ENCODE measurements at regions not wholly inside any gene's neighbourhood (a gene's known extent, or its start where the extent isn't known, plus 50 kb on each side); places are given as distances from the start of the nearest gene placed in this dataset.

GRCh38 chr12:127267128-127267527, 999.8 kb upstream of the TMEM132C start:
- TF ChIP-seq CTCF (IDR thresholded peaks at IDR 0.05 in 4 of 5, conservative IDR thresholded peaks at IDR 0.05 in 1 of 5) = no peak
- TF ChIP-seq POLR2A (IDR thresholded peaks at IDR 0.05) = no peak

Data from gastrocnemius medialis (tissue), 4 donors.